GM19395 (cell line): ENCODE measurements at regions not wholly inside any gene's neighbourhood (a gene's known extent, or its start where the extent isn't known, plus 50 kb on each side); places are given as distances from the start of the nearest gene placed in this dataset.
"Not testable (repeated sequence)": the region's sequence is repeated elsewhere in the genome, so short reads cannot be mapped to it uniquely, and the experiment has no call there.

ENCODE experiments used
- ATAC-seq: cut with Tn5 transposase; IDR thresholded peaks from one replicate; pipeline ENCODE4 v1.9.1; 2021; ENCODE audit warnings: mild to moderate bottlenecking, moderate library complexity; ENCODE audit not compliant: unreplicated experiment

GRCh38 chr7:128561116-128561722, 84.7 kb downstream of the METTL2B start:
- peak; percentile 71 for ATAC-seq

GRCh38 chr7:128562795-128563194, 86.2 kb downstream of the METTL2B start:
- not testable (repeated sequence) for ATAC-seq

- ATAC-seq = not testable (repeated sequence)
Observed at GRCh38 chr7:128564123-128564700, 87.7 kb downstream of the METTL2B start.

GRCh38 chr7:128564932-128565864, 88.7 kb downstream of the METTL2B start:
- not testable (repeated sequence) for ATAC-seq

- not testable (repeated sequence) for ATAC-seq
Observed at GRCh38 chr7:128575277-128575676, 96.8 kb upstream of the GARIN1A start.

- not testable (repeated sequence) for ATAC-seq
Observed at GRCh38 chr7:128576953-128577352, 95.1 kb upstream of the GARIN1A start.

GRCh38 chr7:128579843-128580242, 92.2 kb upstream of the GARIN1A start:
- ATAC-seq = not testable (repeated sequence)

GRCh38 chr7:128581100-128581499, 91.0 kb upstream of the GARIN1A start:
- not testable (repeated sequence) for ATAC-seq

- ATAC-seq = not testable (repeated sequence)
Observed at GRCh38 chr7:128581825-128582561, 90.1 kb upstream of the GARIN1A start.

GRCh38 chr7:128586715-128587114, 85.4 kb upstream of the GARIN1A start:
- ATAC-seq = not testable (repeated sequence)

GRCh38 chr7:128591705-128592104, 80.4 kb upstream of the GARIN1A start:
- ATAC-seq = no peak

GRCh38 chr7:128592209-128592608, 79.9 kb upstream of the GARIN1A start:
- ATAC-seq = not testable (repeated sequence)

- not testable (repeated sequence) for ATAC-seq
Observed at GRCh38 chr7:128594061-128594460, 78.0 kb upstream of the GARIN1A start.

- ATAC-seq = not testable (repeated sequence)
Observed at GRCh38 chr7:128596336-128597128, 75.6 kb upstream of the GARIN1A start.

- not testable (repeated sequence) for ATAC-seq
Observed at GRCh38 chr7:128598946-128599345, 73.1 kb upstream of the GARIN1A start.

GRCh38 chr7:128608678-128609421, 63.2 kb upstream of the GARIN1A start:
- peak; percentile 90 for ATAC-seq

- not testable (repeated sequence) for ATAC-seq
Observed at GRCh38 chr7:128613366-128613765, 58.7 kb upstream of the GARIN1A start.

GRCh38 chr7:128614812-128615211, 57.3 kb upstream of the GARIN1A start:
- not testable (repeated sequence) for ATAC-seq

- not testable (repeated sequence) for ATAC-seq
Observed at GRCh38 chr7:128616799-128617198, 55.3 kb upstream of the GARIN1A start.
